Activated T-helper 17 cell treated with anti-CD3 and anti-CD28 coated beads, Interleukin-2, amount 50 U/mL, for 72 hours (primary cell): ENCODE measurements at regions not wholly inside any gene's neighbourhood (a gene's known extent, or its start where the extent isn't known, plus 50 kb on each side); places are given as distances from the start of the nearest gene placed in this dataset.

ENCODE experiments used
- ATAC-seq: fragments of 150-1000 bp; cut with Tn5 transposase; replicated peaks from 2 replicates; pipeline ENCODE4 v1.10.0; 2021; ENCODE audit warnings: mild to moderate bottlenecking, moderate library complexity
- H3K27ac Mint-ChIP-seq: one replicate; pipeline ENCODE4 v1.8.0; 2022; ENCODE audit warnings: mixed read lengths
- H3K27me3 Mint-ChIP-seq: one replicate; pipeline ENCODE4 v1.8.0; 2022; ENCODE audit warnings: mixed read lengths
- H3K36me3 Mint-ChIP-seq: one replicate; pipeline ENCODE4 v1.8.0; 2022; ENCODE audit warnings: low read depth, mild to moderate bottlenecking, mixed read lengths
- H3K4me1 Mint-ChIP-seq: one replicate; pipeline ENCODE4 v1.8.0; 2022; ENCODE audit warnings: mixed read lengths
- H3K4me3 Mint-ChIP-seq: one replicate; pipeline ENCODE4 v1.8.0; 2022; ENCODE audit warnings: mild to moderate bottlenecking, mixed read lengths
- H3K9me3 Mint-ChIP-seq: one replicate; pipeline ENCODE4 v1.8.0; 2022; ENCODE audit warnings: mixed read lengths

DNA sequence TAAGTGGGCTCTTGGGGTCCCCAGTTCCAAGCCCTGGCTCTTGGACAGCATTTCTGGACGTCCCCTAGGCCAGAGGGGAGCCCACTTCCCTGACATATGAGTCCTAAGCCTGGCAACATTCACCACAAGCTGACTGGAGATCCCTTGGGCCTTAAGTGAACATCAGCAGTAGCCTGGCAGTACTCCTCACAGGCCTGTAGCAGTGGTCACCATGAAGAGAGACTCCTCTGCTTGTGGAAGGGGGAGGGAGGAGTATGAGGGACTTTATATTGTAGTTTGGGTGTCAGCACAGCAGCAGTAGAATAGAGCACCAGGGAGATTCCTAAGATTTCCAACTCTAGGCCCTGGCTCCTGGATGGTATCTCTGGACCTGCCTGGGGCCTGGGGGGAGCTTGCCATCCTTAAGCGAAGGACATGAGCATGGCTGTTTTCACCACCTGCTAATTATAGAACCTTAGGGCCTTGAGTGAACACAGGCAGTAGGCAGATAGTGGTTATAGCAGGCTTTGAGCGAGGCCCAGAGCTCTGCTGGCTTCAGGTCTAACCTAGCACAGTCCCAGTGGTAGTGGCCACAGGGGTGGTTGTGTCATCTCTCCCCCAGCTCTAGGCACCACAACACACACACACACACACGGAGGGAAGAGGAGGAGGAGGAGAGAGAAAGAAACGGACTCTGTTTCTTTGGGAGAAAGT lies 71.4 kb upstream of the APOBEC4 start:
- H3K36me3 Mint-ChIP-seq: no peaks in the 10 kb centered on the region
- H3K9me3 Mint-ChIP-seq: no peaks in the 10 kb centered on the region
- no peak overlapping the region for H3K4me3 Mint-ChIP-seq
- H3K27me3 Mint-ChIP-seq: no peaks in the 10 kb centered on the region
- no peak overlapping the region for H3K27ac Mint-ChIP-seq
- no peaks in the 10 kb centered on the region for H3K4me1 Mint-ChIP-seq
- ATAC-seq: no peak

- no peaks in the 10 kb centered on the region for H3K27me3 Mint-ChIP-seq
- H3K36me3 Mint-ChIP-seq: no peaks in the 10 kb centered on the region
- no peak for ATAC-seq
- no peaks in the 10 kb centered on the region for H3K4me1 Mint-ChIP-seq
- no peak overlapping the region for H3K27ac Mint-ChIP-seq
- H3K4me3 Mint-ChIP-seq: no peak overlapping the region
- H3K9me3 Mint-ChIP-seq: no peaks in the 10 kb centered on the region
These were observed 70.5 kb upstream of the APOBEC4 start for GRCh38 chr1:183723571-183723970.

DNA sequence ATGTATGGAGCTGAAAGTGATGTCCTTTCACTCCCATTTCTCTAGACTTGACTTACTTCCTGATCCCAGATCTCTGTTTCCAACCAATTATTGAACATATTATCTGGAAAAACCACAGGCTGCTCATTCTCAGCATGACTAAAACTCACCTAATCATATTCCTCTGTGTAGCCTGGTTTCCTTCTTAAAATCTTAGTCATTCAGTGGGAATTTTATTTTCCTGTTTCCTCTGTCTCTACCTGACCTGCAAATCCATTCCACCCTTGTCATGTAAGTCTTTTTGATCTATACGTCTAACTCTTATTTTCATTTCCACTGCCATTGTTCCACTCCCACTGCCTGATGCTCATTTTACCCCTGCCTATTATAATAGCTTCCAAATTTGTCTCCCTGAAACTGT lies 67.9 kb upstream of the APOBEC4 start:
- H3K4me1 Mint-ChIP-seq: no peaks in the 10 kb centered on the region

DNA sequence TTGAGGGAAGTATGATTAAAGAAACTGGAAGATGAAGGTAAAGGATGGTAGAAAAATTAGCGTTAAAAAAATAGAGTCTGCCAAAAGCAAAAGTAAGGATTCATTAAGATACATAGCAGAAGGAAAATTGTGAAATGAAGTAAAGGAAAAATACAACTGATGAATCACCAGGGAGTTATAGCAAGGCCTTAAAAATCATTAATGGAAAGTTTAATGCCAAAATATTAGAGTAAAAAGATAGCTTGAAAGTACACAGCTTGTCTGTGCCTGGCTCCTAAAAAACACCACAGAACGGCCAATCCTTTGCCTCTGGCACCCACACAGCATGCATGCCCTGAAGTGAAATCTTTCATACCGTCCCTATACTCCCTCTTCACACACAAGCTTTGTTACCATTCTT lies 66.9 kb upstream of the APOBEC4 start:
- Mint-ChIP-seq H3K4me1 (no peaks in the 10 kb centered on the region), H3K9me3 (no peaks in the 10 kb centered on the region)

More for the DNA sequence above, 67.9 kb upstream of the APOBEC4 start:
- no peak overlapping the region for H3K27ac Mint-ChIP-seq
- H3K36me3 Mint-ChIP-seq: no peaks in the 10 kb centered on the region
- H3K27me3 Mint-ChIP-seq: no peaks in the 10 kb centered on the region
- no peaks in the 10 kb centered on the region for H3K9me3 Mint-ChIP-seq
- H3K4me3 Mint-ChIP-seq: no peak overlapping the region
- ATAC-seq: no peak

GRCh38 chr1:183719289-183719688 lies 66.2 kb upstream of the APOBEC4 start:
- no peaks in the 10 kb centered on the region for H3K27me3 Mint-ChIP-seq
- no peaks in the 10 kb centered on the region for H3K36me3 Mint-ChIP-seq
- no peak overlapping the region for H3K4me3 Mint-ChIP-seq
- no peak overlapping the region for H3K27ac Mint-ChIP-seq
- no peaks in the 10 kb centered on the region for H3K4me1 Mint-ChIP-seq
- H3K9me3 Mint-ChIP-seq: no peaks in the 10 kb centered on the region
- no peak for ATAC-seq

More for the DNA sequence above, 66.9 kb upstream of the APOBEC4 start:
- Mint-ChIP-seq H3K27ac (no peak overlapping the region), H3K4me3 (no peak overlapping the region), H3K27me3 (no peaks in the 10 kb centered on the region), H3K36me3 (no peaks in the 10 kb centered on the region)
- no peak for ATAC-seq

DNA sequence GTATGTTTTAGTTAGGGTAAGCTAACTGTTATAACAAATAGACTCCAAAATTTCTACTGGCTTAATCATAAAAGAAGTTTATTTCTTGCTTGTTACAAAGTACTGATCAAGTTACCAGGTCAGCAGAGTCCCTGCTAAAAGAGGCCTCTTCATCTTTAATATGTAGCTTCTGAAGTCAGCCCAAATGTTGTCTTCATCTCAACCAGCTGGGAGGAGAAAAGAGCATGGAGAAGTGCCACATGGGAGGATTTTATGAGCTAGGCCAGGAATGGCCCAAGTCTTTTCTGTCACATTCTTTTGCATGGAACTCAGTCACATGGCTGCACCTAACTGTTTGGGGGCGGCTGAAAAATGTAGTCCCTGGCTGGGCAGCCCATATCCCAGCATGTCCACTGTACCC lies 63.2 kb upstream of the APOBEC4 start:
- H3K4me1 Mint-ChIP-seq: no peaks in the 10 kb centered on the region
- no peaks in the 10 kb centered on the region for H3K27me3 Mint-ChIP-seq
- H3K4me3 Mint-ChIP-seq: no peak overlapping the region
- H3K9me3 Mint-ChIP-seq: no peaks in the 10 kb centered on the region
- H3K27ac Mint-ChIP-seq: no peak overlapping the region
- no peak for ATAC-seq
- no peaks in the 10 kb centered on the region for H3K36me3 Mint-ChIP-seq

DNA sequence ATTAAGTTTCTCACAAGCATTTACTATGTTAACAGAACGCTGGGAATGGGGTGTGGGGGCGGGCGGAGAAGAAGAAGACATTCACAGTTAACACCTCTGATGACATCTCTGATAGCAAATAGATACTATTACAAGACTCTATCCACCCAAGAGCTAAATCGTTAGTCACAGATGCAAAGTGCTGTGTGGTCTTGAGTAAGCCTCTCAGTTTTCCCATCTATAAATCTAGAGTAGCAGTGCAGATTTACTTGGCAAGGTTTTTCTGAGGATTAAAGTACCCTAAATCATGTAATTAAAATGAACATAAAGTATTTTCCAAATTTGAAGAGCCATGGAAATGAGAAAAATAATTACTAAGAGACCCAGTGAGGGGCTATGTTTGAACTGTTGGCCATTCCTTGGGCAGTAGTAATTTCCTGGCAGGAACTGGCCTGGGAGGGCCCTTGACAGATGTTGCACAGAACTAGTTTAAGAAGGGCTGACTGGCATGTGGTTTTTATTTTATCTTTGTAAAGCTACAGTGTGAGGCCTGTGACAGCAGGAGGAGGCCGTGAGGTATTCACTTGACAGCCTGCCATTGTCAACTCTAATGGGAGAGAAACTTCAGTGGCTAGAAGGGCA lies 58.7 kb upstream of the APOBEC4 start:
- no peaks in the 10 kb centered on the region for H3K36me3 Mint-ChIP-seq
- no peaks in the 10 kb centered on the region for H3K4me1 Mint-ChIP-seq
- no peak overlapping the region for H3K4me3 Mint-ChIP-seq
- no peaks in the 10 kb centered on the region for H3K27me3 Mint-ChIP-seq
- ATAC-seq: no peak
- H3K27ac Mint-ChIP-seq: no peak overlapping the region
- H3K9me3 Mint-ChIP-seq: no peaks in the 10 kb centered on the region

- H3K36me3 Mint-ChIP-seq: no peaks in the 10 kb centered on the region
- H3K4me3 Mint-ChIP-seq: no peak overlapping the region
- H3K27ac Mint-ChIP-seq: peak overlapping the region; percentile 47
- no peaks in the 10 kb centered on the region for H3K27me3 Mint-ChIP-seq
- ATAC-seq: no peak
- H3K9me3 Mint-ChIP-seq: no peaks in the 10 kb centered on the region
- H3K4me1 Mint-ChIP-seq: no peaks in the 10 kb centered on the region
These were observed 58.1 kb upstream of the APOBEC4 start for GRCh38 chr1:183711165-183711682.

DNA sequence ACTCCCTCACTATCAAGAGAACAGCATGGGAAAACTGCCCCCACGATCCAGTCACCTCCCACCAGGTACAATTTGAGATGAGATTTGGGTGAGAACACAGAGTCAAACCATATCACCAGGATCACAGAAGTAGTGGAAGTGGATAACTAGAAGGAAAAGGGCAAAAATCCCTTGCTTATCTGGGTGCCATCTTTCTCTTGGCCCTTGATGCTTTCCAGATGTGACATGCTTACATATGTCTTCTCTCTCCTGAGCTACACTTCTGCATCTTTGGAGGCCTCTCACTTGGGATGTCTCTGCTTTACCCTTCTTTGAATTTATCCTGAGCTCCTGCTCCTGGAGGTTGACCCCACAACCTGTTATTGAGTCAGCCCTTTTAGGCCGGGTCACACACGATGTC lies 57.6 kb upstream of the APOBEC4 start:
- Mint-ChIP-seq H3K36me3 (no peaks in the 10 kb centered on the region), H3K9me3 (no peaks in the 10 kb centered on the region), H3K27ac (peak overlapping the region; percentile 47), H3K27me3 (no peaks in the 10 kb centered on the region), H3K4me1 (no peaks in the 10 kb centered on the region), H3K4me3 (no peak overlapping the region)
- ATAC-seq: no peak

DNA sequence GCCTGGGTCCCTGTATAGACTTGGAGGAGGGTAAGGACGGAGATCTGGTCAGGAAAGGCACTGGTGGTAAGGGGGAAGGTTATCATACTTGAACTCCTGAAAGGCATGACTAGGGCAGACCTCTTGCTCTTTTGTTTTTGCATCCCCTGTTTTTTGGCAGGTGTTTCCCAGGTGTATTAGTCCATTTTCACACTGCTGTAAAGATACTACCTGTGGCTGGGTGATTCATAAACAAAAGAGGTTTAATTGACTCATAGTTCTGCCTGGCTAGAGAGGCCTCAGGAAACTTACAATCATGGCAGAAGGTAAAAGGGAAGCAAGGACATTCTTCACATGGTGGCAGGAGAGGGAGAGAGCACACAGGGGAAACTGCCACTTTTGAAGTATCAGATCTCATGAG lies 57.2 kb upstream of the APOBEC4 start:
- no peaks in the 10 kb centered on the region for H3K27me3 Mint-ChIP-seq
- no peaks in the 10 kb centered on the region for H3K4me1 Mint-ChIP-seq
- peak; percentile 55 for ATAC-seq
- H3K27ac Mint-ChIP-seq: peak overlapping the region; percentile 47
- H3K9me3 Mint-ChIP-seq: no peaks in the 10 kb centered on the region
- H3K36me3 Mint-ChIP-seq: no peaks in the 10 kb centered on the region
- H3K4me3 Mint-ChIP-seq: no peak overlapping the region

DNA sequence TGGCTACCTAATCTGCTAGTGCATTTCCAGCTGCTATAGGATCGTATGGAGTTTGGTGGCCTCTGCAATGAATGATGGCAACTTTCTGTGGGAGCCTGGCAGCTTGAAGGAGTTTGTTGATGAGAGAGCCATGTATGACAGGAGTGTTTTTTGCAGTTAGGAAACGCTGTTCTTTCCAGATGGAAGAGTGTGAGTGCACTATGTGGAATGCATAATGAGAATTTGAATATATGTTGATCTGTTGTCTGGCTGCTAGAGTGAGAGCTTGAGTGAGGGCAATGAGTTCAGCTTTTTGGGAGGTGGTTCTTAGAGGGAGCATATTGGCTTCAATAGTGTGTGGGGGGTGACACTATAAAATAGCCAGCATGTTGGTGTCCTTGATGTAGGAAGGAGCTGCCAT lies 51.0 kb upstream of the APOBEC4 start:
- Mint-ChIP-seq H3K4me1 (no peaks in the 10 kb centered on the region), H3K9me3 (no peaks in the 10 kb centered on the region), H3K4me3 (no peak overlapping the region), H3K27ac (no peak overlapping the region), H3K36me3 (no peaks in the 10 kb centered on the region), H3K27me3 (no peaks in the 10 kb centered on the region)
- no peak for ATAC-seq
